ENCODE measurements at regions not wholly inside any gene's neighbourhood (a gene's known extent, or its start where the extent isn't known, plus 50 kb on each side); places are given as distances from the start of the nearest gene placed in this dataset.

GRCh38 chr4:153034681-153035080 lies 98.6 kb downstream of the FHDC1 start:
- DNase-seq, result no peak

GRCh38 chr4:153036931-153037482 lies 100.9 kb downstream of the FHDC1 start:
- DNase-seq, result no peak

- peak in 1 of 2 experiments; percentile 7 for DNase-seq
Observed at GRCh38 chr4:153038623-153039311, 102.6 kb downstream of the FHDC1 start.

GRCh38 chr4:153039542-153040185 lies 103.5 kb downstream of the FHDC1 start:
- no peak for DNase-seq

GRCh38 chr4:153040677-153041076 lies 104.6 kb downstream of the FHDC1 start:
- no peak for DNase-seq

GRCh38 chr4:153044036-153044435 lies 107.9 kb downstream of the FHDC1 start:
- no peak for DNase-seq

GRCh38 chr4:153045111-153045982 lies 109.2 kb downstream of the FHDC1 start:
- DNase-seq, result no peak

- no peak for DNase-seq
Observed at GRCh38 chr4:153058671-153059060, 122.5 kb downstream of the FHDC1 start.

- no peak for DNase-seq
Observed at GRCh38 chr4:153060196-153060595, 124.1 kb downstream of the FHDC1 start.

GRCh38 chr4:153061971-153062370 lies 125.8 kb downstream of the FHDC1 start:
- DNase-seq, result no peak

- DNase-seq, result no peak
Observed at GRCh38 chr4:153062652-153063168, 126.6 kb downstream of the FHDC1 start.

- DNase-seq, result no peak
Observed at GRCh38 chr4:153063490-153063889, 127.4 kb downstream of the FHDC1 start.

GRCh38 chr4:153064571-153064970 lies 128.4 kb downstream of the FHDC1 start:
- DNase-seq, result no peak

- DNase-seq, result no peak
Observed at GRCh38 chr4:153065276-153065675, 129.2 kb downstream of the FHDC1 start.

- no peak for DNase-seq
Observed at GRCh38 chr4:153067376-153067775, 131.3 kb downstream of the FHDC1 start.

- DNase-seq, result no peak
Observed at GRCh38 chr4:153068751-153069150, 132.6 kb downstream of the FHDC1 start.

- DNase-seq, result no peak
Observed at GRCh38 chr4:153071958-153072598, 132.2 kb upstream of the TRIM2 start.

- DNase-seq, result no peak
Observed at GRCh38 chr4:153072661-153073060, 131.6 kb upstream of the TRIM2 start.

GRCh38 chr4:153074486-153074885 lies 129.8 kb upstream of the TRIM2 start:
- no peak for DNase-seq

- no peak for DNase-seq
Observed at GRCh38 chr4:153074936-153075630, 129.2 kb upstream of the TRIM2 start.

- DNase-seq, result no peak
Observed at GRCh38 chr4:153075836-153076518, 128.3 kb upstream of the TRIM2 start.

Data from NCI-H1930 (cell line).